H1 (cell line): ENCODE measurements at regions not wholly inside any gene's neighbourhood (a gene's known extent, or its start where the extent isn't known, plus 50 kb on each side); places are given as distances from the start of the nearest gene placed in this dataset.

Source experiments
- GABPA ChIP-seq: IDR thresholded peaks from 2 replicates; pipeline ENCODE4 v1.6.1; 2011; ENCODE audit warnings: mild to moderate bottlenecking, low read length, moderate library complexity, borderline replicate concordance; ENCODE audit not compliant: insufficient read depth
- RNF2 ChIP-seq: fragments of 200-900, 300-1000 bp; sonication (generic); IDR thresholded peaks from 2 replicates; pipeline ENCODE4 v1.7.1; 2016; ENCODE audit warnings: borderline replicate concordance, low read depth, mild to moderate bottlenecking, antibody characterized with exemption, low read length; ENCODE audit not compliant: poor library complexity, severe bottlenecking; ENCODE audit errors: missing control alignments
- TAF7 ChIP-seq: optimal IDR thresholded peaks from 2 replicates; pipeline ENCODE3; 2011; ENCODE audit warnings: low read depth, mild to moderate bottlenecking, inconsistent platforms, low read length, moderate library complexity, borderline replicate concordance

- TF ChIP-seq RNF2 (no peak), TAF7 (no peak), GABPA (no peak)
These were observed 138.0 kb upstream of the ASB18 start (continued) for GRCh38 chr2:236402033-236402790.
